HG03280 (cell line): ENCODE measurements at regions not wholly inside any gene's neighbourhood (a gene's known extent, or its start where the extent isn't known, plus 50 kb on each side); places are given as distances from the start of the nearest gene placed in this dataset.
"Not testable (repeated sequence)": the region's sequence is repeated elsewhere in the genome, so short reads cannot be mapped to it uniquely, and the experiment has no call there.

Experiments used
- ATAC-seq: cut with Tn5 transposase; IDR thresholded peaks from one replicate; pipeline ENCODE4 v1.9.1; 2021; ENCODE audit warnings: mild to moderate bottlenecking, moderate library complexity; ENCODE audit not compliant: unreplicated experiment

- ATAC-seq = no peak
These were observed 474.1 kb upstream of the MIS18BP1 start for GRCh38 chr14:45727133-45727532.

- ATAC-seq = no peak
These were observed 468.5 kb upstream of the MIS18BP1 start for GRCh38 chr14:45721472-45721871.

GRCh38 chr14:45716572-45716971 lies 463.6 kb upstream of the MIS18BP1 start:
- no peak for ATAC-seq

GRCh38 chr14:45715946-45716345 lies 462.9 kb upstream of the MIS18BP1 start:
- no peak for ATAC-seq

GRCh38 chr14:45709541-45709940 lies 456.5 kb upstream of the MIS18BP1 start:
- no peak for ATAC-seq

GRCh38 chr14:45705940-45706534 lies 453.0 kb upstream of the MIS18BP1 start:
- no peak for ATAC-seq

- ATAC-seq = no peak
These were observed 446.5 kb upstream of the MIS18BP1 start for GRCh38 chr14:45699471-45699870.

- no peak for ATAC-seq
These were observed 445.6 kb upstream of the MIS18BP1 start for GRCh38 chr14:45698462-45699134.

- ATAC-seq = no peak
These were observed 433.8 kb upstream of the MIS18BP1 start for GRCh38 chr14:45686771-45687170.

GRCh38 chr14:45680531-45680930 lies 427.5 kb upstream of the MIS18BP1 start:
- no peak for ATAC-seq

GRCh38 chr14:45679853-45680252 lies 426.9 kb upstream of the MIS18BP1 start:
- ATAC-seq = no peak

GRCh38 chr14:45678163-45678562 lies 425.2 kb upstream of the MIS18BP1 start:
- no peak for ATAC-seq

- no peak for ATAC-seq
These were observed 420.4 kb upstream of the MIS18BP1 start for GRCh38 chr14:45673420-45673819.

- no peak for ATAC-seq
These were observed 411.8 kb upstream of the MIS18BP1 start for GRCh38 chr14:45664668-45665356.

GRCh38 chr14:45658917-45659299 lies 405.9 kb upstream of the MIS18BP1 start:
- no peak for ATAC-seq

GRCh38 chr14:45658226-45658916 lies 405.4 kb upstream of the MIS18BP1 start:
- no peak for ATAC-seq

GRCh38 chr14:45651890-45652289 lies 398.9 kb upstream of the MIS18BP1 start:
- ATAC-seq = no peak

GRCh38 chr14:45650754-45651153 lies 397.8 kb upstream of the MIS18BP1 start:
- no peak for ATAC-seq

- ATAC-seq = no peak
These were observed 396.0 kb upstream of the MIS18BP1 start for GRCh38 chr14:45649051-45649450.

GRCh38 chr14:45641541-45641940 lies 388.5 kb upstream of the MIS18BP1 start:
- ATAC-seq = no peak

GRCh38 chr14:45634651-45635441 lies 381.8 kb upstream of the MIS18BP1 start:
- ATAC-seq = not testable (repeated sequence)
